GM12892 (cell line): ENCODE measurements at regions not wholly inside any gene's neighbourhood (a gene's known extent, or its start where the extent isn't known, plus 50 kb on each side); places are given as distances from the start of the nearest gene placed in this dataset.

Experiments
- POLR2A ChIP-seq: IDR thresholded peaks from 2 replicates; pipeline ENCODE4 v1.6.1; 2011; ENCODE audit warnings: low read depth, low read length, control low read depth
- POLR2AphosphoS5 ChIP-seq: IDR thresholded peaks from 2 replicates; pipeline ENCODE4 v1.6.1; 2011; ENCODE audit warnings: low read depth, low read length, control low read depth

DNA sequence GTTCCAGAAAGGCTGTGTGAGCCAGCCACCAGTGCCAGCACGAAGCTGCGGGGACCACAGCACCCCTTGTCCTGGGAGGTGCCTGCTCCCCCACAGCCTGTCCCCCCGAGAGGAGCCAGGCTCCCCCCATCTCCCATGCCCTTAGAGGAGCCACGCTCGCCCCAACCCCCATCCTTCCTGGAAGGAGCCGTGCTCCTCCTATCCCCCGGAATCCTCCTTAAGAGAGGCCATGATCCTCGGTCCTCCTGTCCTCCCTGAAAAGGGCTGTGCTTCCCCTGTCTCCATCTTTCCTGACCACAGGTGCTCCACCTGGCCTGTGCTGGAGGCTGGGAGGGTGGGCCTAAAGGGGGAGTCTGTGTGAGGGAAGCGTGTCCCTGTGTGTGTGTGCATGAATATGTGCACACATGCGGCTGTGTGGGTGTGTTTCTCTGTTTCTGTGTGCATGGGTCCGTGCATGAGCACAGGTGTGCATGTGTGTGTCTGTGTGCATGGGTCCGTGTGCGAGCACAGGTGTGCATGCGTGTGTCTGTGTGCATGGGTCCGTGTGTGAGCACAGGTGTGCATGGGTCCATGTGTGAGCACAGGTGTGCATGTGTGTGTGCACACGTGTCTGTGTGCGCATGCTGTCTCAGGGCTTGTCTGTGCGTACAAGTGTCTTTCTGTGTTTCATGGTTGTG lies 80.3 kb downstream of the RTP5 start:
- TF ChIP-seq POLR2AphosphoS5, result no peak
- TF ChIP-seq POLR2A, result no peak
